Middle frontal gyrus (tissue), 1 donor: ENCODE measurements at regions not wholly inside any gene's neighbourhood (a gene's known extent, or its start where the extent isn't known, plus 50 kb on each side); places are given as distances from the start of the nearest gene placed in this dataset.

Experiments
- DNase-seq: peaks from one replicate; pipeline ENCODE4 v3.0.0-alpha.2; 2015; ENCODE audit warnings: low spot score; ENCODE audit errors: extremely low spot score

DNA sequence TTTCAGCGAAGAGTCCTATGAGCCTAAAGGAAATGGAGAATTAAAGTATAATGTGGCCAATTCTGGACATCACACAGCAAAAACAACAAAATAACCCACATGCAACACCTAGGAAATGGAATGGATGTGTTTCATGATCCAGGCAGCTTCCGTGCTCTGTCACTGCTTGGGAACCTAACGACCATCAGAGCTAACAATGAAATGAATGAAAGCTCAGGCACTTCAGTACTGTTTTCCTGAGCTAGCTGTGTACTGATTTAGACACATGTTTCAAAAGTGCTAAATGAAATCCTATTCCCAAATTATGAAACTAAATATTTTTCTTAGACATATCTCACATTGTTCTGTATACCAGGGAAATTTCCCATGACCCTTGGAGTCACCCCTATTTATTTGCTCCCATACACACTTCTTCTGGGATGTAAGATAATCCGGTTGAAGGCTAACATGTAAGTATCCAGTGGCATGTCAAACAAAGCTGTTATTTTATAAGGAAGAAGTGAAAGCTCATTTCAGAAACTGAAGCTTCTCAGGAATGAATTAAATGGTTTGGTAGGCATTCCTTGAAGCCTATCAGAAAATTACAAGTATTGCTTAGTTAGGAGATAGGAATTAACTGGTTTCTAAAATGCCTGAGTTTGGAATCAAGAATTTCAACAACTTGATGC is 108.5 kb upstream of the RND3 start:
- no peak for DNase-seq

DNA sequence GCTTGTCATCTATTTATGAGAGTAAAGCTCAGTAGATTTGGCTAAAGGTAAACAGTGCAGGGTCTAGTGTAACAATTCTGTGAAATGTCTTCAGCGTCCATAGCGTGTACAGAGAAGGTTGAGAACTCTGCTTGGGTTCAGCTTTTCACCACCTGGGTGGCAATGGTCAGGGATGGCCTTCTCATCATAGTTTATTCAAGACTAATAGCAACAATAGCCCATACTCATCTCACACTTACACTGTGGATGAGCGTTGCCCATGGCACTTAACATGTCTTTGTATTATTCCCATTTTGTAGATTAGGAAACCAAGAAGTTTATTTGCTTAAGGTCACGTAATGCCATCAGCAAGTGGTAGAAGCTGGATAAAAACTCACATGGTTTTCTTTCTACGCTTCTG is 106.8 kb upstream of the RND3 start:
- no peak for DNase-seq

DNA sequence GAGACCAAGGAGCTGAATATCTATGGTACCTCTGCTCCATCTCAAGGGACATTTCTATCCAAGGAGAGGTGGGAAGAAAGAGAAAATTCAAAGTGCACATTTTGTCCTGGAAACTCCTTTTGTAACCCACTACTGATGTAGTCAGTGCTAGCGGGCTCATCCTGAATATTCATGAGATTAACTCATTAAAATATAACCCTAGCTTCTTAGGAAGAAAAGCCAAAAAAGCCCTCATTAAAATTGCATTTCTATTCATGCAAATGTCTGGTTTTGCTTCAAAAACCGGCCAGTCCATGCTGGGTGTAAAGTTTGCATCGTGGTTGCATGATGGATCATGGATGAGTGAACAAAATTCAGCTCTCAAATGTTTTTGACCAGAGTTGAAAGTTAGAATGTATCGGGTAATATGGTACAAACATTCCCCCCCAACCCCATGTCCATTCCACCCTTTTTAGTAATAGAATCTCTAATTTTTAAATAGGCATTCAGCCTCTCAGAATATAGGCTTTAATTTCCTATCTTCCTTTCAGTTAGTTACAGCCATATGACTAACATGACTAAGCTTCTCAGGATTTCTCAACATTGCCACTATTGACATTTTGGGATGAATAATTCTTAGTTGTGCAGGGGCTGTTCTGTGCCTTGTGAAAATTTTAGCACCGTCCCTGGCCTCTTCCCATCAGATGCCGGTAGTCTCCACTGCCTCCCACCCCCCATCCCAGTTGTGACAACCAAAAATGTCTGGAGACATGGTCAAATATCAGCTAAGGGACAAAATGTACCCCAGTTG is 104.2 kb upstream of the RND3 start:
- DNase-seq, result no peak

DNA sequence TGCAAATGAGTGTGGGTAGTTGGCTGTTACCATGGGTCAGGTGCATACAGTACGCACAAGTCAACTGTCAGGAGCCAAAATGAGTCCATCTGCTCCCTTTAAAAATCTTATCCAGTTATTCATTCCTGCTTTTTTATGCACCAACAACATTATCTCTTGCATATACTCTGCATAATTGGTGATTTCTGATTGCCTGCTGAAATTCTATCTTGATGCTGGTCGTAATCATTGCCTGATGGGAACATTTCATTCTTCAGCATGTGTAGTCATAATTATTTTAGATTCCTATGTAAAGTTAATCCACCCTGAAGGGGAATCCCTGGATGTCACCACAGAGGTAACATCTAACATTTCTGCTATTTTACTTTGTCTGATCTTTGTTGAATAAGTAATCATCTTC is 102.2 kb upstream of the RND3 start:
- no peak for DNase-seq

DNA sequence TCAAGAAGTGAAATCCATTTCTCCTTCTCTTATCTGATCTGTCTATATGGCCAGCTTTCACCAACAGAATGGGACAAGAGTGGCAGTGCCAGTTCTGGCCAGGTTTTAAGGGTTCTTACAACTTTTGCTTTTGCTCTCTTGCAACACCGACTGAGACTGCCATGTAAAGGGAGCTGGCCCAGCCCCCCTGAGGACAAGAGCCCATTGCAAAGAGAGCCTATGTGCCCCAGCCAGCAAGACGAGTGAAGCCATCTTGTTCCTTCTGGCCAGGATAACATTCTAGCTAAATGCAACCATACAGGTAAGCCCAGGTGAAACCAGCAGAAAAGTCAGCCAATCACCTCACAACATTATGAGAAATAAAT is 101.0 kb upstream of the RND3 start:
- DNase-seq, result no peak

DNA sequence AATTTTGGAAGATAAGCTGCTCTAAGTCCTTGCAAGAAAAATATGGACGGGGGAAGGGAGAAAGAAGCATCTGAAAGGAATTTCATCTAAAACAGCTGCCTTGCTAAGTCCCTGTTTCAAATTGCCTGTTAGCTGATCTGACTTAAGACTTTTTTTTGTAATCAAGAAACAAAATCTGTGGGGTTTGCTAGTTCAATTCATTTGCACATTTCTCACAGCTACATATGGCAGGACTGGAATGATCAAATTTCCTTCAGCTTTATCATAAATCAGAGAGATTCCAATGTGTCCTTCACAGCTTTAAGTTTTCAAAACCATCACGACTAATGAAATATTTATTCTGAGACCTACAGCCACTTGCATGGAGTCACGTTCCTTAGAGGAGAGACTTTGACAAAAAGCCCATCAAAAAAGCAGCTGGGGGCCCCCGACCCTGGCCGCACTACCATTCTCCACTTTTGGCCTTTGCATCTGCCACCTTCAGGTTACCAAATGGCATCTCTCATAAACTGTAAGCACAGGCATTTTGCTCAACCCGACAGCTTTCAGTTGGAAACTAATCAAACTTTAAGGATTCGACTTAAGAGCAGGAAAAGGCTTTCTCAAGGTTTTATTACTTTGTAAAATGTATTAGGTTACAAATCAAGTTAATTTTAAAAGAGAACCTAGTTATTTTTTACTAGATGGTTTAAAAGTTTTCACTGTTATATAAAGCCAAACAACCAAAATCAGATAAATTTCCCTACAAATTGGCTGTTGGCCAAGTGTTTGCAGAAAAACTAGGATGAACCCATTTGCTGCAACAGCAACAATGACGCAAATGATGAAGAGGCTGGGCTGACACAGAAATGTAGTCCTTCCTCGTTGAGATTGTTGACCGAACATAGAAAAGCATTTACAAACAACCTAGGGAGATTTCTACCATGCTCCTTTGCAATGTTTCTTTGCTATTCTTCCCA is 100.4 kb upstream of the RND3 start:
- DNase-seq, result no peak

DNA sequence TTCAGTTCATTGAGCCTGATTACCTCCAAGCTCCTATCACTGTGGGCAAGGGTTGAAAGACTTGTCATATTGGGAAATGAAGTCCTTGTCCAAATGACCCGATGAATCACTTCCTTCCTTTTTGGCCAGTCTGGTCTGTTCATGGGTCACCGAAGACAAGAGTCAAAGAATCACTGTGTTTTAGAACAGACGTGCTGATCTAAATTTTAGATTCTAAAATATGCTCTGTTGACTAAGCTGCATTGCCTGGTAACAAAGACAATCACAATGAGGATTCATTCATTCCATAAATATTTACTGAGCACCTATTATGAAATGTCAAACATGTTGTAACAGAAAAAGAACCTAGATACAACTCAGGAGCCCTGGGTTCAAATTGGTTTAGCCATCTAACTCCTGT is 99.4 kb upstream of the RND3 start:
- DNase-seq, result no peak

DNA sequence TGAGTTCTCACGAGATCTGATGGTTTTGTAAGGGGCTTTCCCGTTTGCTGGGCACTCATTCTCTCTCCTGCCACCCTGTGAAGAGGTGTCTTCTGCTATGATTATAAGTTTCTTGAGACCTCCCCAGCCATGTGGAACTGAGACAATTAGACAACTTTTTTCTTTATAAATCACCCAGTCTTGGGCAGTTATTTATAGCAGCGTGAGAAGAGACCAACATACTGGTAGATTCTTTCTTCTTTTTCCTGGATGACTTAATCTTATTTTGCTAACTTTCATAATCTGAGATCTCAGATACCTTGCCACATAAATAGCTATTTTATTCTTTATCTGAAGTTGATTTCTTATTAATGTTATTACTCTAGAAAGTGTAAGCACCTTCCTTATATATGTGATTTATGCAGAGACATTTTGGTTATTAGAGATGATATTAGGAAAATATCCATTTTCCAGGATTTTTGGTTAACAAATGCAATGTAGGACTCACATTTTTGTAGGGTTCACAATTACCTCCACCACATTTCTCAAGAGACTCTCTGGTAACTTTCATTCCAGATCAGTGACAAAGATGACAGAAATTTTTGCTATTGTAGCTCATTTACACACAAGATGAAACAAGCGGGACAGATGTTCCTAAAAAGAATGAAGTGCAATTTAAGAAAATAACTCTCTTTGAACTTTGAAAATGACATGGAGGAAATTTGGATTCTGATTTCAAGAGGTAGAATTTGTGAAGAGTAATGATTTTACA is 97.9 kb upstream of the RND3 start:
- no peak for DNase-seq

DNA sequence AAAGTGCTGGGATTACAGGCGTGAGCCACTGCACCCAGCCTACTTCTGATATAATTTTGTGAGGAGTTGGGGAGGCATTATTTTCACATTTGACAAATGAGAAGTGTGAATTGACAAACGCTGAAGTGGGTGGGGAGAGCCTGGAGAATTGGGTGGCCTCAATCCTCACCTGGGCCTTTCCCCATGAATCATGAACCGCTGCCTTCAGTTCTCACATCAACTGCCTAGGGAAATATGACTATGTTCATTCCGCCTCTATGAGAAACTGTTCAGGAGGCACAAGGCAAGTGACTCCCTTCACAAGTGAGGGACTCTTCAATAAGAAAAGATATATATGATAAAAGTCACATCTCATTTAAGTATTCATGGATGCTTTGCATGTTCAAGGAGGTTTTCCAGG is 96.6 kb upstream of the RND3 start:
- DNase-seq, result no peak

DNA sequence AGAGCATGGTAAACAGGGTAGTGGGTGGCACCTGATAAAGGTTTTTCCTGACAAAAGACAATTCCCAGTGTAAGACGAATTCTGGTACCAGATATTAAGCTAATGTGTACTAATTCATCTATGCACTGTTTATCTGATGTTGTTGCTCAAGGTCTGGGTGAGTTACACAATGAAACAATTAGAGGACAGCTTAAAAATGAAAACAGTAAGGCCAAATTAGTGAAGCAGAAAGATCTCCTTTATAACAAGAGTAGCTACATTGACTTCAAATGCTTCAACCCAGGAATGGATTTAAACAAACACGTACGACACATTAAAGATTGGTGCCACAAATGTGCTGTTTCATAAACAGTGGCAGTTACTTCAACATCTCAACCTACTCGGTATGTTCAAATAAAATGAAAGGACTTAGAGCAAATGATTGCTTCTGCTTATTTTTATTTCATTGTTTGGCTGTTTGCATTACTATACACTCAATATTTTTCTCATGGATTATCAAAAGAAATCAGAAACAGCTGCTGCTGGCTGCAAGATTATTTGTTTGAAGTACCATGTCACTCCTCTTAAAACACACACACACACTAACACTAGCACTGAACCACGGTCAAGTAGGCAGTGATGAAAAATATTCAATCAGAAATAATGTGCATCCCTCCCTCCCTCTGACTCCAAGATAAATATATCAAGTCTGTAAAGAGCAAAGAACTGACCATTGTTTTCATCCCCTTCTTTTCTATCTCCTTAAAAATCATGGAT is 94.4 kb upstream of the RND3 start:
- no peak for DNase-seq

DNA sequence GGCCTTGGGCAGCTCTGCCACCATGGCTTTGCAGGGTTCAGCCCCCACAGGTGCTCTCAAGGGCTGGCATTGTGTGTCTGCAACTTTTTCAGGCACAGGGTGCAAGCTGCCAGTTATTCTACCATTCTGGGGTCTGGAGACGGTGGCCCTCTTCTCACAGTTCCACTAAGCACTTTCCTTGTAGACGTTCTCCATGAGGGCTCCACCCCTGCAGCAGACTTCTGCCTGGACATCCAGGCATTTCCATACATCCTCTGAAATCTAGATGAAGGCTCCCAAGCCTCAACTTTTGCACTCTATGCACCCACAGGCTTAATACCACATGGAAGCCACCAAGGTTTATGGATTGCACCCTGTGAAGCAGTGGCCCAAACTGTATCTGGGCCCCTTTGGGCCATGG is 91.0 kb upstream of the RND3 start:
- no peak for DNase-seq

DNA sequence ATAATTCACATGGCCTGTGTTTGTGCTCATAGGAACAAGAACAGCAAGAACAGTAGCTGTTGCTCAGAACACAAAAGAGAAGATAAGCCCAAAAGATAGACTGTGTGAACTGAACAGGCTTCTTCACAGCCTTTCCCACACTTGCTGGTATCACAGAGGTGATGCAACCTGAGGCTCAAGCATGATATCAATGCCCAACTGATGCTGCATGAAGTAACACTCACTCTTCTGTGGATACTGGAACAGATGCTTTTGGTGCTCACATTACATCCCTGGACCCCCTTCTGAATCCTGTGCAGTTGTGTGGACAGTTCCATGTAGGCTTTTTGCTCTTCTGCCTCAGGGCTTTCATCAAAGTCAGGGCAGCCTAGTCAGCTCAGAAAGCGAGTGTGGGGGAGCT is 88.4 kb upstream of the RND3 start:
- DNase-seq, result no peak

DNA sequence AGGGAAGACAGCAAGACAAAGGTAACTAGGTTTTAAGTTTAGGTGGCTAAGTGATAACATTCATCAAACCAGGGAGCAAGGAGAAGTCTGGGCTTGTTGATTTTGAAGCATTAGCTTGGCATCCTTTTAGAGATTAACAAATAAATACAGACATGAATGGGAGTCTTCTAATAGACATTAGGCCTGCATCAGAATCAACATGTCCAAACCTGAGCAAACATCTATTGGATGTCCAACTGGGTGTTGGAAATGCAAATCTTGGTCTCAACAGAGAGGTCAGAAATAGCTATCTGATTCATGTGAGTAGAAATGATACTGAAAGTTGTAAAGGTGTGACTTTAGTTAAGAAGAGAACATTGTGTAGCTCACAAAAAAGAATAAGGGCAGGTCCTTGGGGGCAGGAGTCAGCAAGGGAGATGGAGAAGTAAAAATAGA is 85.5 kb upstream of the RND3 start:
- DNase-seq, result no peak

DNA sequence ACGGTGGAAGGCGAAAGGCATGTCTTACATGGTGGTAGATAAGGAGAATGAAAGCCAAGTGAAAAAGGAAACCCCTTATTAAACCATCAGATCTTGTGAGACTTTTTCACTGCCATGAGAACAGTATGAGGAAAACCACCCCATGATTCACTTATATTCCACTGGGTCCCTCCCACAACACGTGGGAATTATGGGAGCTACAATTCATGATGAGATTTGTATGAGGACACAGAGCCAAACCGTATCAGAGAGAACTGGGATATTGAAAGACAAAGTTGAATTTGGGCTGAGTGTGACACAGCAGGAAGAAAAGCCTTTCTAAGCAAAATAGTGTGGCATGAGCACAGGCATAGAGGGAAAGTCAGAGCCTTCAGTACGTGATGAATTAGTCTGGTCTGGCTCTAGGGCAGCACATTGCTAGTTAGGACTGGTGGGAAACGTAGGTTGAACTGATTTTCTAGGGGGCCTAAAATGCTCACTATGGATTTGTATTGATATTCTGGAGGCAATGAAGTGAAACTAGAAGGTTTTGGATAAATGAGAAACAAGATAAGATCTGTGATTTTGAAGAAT is 84.8 kb upstream of the RND3 start:
- DNase-seq, result no peak

DNA sequence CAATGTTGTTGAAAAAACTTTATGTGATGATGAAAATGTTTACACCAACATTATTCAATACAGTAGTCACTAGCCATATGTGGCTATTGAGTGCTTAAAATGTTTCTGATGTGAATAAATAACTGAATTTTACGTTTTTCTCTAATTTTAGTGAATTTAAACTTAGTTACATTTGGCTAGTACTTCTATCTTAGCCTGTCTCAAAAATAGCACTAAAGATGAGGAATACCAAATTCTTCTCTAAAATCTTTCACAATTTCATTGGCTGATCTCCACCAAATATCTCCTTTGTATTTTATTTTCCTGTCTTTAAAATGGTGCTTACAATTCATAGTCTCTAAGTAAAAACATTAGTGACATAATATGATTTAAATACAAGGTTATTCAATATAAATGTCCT is 83.7 kb upstream of the RND3 start:
- no peak for DNase-seq

DNA sequence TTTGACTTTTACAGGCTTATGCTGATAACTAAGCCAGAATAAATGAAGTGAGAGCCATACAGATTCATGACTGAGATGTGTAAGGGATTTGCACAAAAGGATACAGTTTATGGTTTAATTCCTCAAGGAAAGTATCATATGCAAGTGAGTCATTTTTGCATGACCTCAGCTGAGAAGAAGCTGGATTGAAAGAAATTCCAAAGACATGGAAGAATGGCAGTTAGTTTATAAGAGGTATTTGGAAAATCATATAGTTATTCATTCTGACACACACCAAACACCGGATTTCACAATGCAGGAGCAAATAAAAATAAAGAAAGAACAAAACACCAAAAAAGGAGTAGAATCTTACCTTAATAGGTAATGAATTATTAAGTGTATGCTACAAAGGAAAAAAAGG is 83.2 kb upstream of the RND3 start:
- DNase-seq, result no peak

DNA sequence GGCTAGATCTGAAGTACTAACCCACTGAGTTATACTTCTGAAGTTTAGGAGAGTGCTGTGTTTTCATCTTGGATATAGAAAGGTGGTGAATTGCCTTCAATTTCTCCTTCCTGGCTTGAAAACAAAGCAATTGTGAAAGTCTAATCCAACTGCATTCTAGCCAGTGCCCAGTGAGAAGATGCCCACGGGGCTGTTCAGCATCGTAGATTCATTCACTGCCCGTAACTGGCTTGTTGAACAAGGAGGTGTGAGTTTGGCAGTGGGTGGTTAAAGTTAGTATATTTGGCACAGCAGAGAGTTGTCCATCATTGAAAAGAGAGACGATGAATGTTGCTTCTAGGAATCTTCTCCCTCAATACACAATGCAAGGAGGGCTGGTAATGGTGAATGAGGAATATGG is 82.3 kb upstream of the RND3 start:
- no peak for DNase-seq

DNA sequence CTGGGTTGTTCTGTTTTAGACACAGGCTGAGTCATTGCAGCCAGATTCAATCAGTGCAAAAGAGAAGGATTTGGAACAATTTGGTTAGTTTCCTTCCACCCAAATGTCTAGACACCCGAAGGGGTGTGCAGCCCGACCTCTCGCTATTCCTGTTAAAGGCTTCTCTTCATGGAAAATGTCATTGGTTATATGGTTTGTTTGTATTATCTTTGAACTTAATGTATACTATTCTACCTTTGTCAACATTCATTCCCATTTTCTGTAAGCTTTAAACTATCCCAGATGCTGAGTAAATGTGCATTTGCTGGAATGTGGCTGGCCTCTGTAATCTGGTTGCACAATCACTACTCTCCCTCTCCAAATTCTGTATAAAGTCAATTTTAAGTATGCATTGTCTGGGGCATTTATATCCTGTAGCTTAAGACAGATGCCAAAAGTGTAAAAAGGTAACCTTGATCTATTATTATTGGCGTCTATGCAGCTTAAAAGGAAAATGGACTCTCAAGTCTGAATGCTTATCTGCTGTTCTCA is 80.4 kb upstream of the RND3 start:
- no peak for DNase-seq

DNA sequence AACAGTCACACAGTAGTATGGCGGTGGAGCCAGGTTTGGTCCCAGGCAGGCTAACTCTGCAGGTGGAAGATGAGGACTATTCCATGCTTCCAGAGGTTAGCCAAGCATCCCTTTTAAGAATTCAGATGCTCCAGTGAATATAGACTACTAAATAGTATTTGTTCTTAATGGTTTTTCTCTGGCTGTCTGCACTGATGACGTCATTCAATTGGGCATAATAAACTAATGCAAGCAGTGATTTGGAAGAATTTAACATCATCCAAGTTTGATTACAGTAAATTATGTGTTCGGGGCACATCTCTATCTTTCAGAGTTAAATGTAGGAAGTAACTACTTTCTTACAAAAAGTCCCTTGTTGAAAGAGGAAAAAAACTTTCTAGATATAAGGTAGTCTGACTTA is 78.8 kb upstream of the RND3 start:
- DNase-seq, result no peak

DNA sequence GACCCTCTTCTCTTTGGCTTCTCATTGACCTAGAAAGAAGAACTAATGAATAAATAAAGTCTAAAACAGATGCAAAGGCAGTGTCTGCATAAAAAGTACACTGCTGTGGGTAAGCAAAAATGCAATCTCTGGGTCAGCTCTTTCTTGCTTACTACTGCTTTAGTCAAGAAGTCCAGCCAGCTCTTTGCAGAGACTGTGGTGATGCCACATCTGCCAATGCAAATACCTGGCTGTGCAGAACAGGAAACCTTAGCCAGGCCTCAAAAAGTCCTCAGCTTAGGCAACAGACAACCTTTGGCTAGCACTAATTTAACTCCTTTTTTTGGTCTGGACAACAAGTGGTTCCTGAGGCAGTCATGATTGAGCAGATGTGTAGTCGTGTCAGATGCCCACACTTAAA is 73.6 kb upstream of the RND3 start:
- DNase-seq, result no peak
